Activated naive CD8-positive, alpha-beta T cell (primary cell): ENCODE measurements at regions not wholly inside any gene's neighbourhood (a gene's known extent, or its start where the extent isn't known, plus 50 kb on each side); places are given as distances from the start of the nearest gene placed in this dataset.
"Not testable (repeated sequence)": the region's sequence is repeated elsewhere in the genome, so short reads cannot be mapped to it uniquely, and the experiment has no call there.

ENCODE experiments used
- H3K27ac Mint-ChIP-seq: one replicate; pipeline ENCODE4 v1.8.0; 2021; ENCODE audit warnings: mixed read lengths
- H3K27me3 Mint-ChIP-seq: one replicate; pipeline ENCODE4 v1.8.0; 2021; ENCODE audit warnings: mixed read lengths
- H3K36me3 Mint-ChIP-seq: one replicate; pipeline ENCODE4 v1.8.0; 2021; ENCODE audit warnings: mixed read lengths
- H3K4me1 Mint-ChIP-seq: one replicate; pipeline ENCODE4 v1.8.0; 2021; ENCODE audit warnings: low read depth, mixed read lengths
- H3K4me3 Mint-ChIP-seq: one replicate; pipeline ENCODE4 v1.8.0; 2021; ENCODE audit warnings: mild to moderate bottlenecking, mixed read lengths
- H3K9me3 Mint-ChIP-seq: one replicate; pipeline ENCODE4 v1.8.0; 2021; ENCODE audit warnings: low read depth, mixed read lengths

DNA sequence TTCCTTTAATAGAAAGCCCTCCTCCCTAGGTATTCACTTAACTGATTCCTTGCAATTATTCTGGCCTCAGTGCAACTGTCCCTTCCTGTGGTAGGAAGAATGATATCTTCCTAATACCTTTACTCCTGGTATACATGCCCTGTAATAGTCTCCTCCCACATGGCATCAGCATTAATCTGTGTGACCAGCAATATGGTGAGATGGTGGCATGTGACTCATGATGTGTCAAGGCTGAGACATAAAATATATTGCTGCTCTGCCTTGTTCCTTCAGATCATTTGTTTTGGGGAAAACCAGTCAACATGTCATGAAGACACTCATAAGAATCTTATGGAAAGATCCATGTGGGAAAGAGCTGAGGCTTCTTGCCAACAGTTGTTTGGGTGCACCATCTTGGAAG is 149.1 kb upstream of the TRPM3 start:
- Mint-ChIP-seq H3K4me3 (no peak overlapping the region), H3K4me1 (no peaks in the 10 kb centered on the region), H3K36me3 (no peaks in the 10 kb centered on the region), H3K27ac (no peak overlapping the region), H3K27me3 (peaks cover 6% of the 10 kb centered on the region), H3K9me3 (no peaks in the 10 kb centered on the region)

DNA sequence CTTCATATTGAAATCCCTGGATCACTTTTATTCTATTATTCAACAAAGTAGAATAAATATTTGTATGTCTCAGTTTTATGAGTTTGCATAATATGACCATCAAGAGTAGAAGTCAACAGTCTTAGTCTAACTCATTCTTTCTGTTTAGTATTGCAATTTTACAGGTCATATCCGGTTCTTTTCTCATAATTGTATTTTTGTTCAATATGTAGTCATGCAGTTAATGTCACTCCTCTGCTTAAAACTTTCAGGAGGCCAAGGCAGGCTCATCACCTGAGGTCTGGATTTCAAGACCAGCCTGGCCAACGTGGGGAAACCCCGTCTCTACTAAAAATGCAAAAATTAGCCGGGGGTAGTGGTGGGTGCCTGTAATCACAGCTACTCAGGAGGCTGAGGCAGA is 148.4 kb upstream of the TRPM3 start:
- Mint-ChIP-seq H3K27ac (no peak overlapping the region), H3K36me3 (no peaks in the 10 kb centered on the region), H3K4me3 (no peak overlapping the region), H3K4me1 (no peaks in the 10 kb centered on the region), H3K27me3 (peaks cover 3% of the 10 kb centered on the region), H3K9me3 (no peaks in the 10 kb centered on the region)

DNA sequence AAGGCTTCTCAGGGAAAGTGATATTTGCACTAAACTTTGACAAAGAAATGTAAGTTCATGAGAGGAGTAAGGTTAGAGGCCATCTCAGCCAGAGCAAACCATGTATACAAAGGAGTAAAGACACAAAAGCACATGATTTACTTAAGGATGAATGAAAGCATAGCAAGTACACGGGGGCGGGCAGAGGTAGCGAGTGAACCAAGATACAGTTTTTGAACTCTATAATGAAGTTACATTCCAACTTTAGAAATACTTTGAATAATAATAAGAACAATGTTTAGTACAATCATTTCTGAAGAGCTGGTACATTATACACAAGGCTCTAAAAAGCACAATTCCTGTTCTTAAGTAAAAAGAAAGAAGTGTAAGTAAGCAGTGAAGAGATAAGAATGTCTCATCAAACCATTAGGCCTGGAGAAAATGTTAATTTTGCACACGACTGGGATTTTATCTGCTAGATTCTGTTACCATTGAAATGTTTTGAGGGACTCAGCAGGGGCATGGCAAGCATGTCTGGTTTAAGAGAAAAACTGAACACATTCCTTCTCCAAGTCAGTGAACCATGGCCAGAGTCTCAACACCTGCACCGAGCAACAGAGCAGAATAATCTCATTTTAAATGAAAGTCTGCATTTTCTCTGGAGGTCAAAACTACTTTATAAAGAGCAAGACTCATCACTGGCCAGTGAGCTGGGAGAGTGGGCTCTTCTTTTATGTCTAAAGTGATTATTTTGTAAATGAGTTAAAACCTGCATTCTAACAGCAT is 147.6 kb upstream of the TRPM3 start:
- no peaks in the 10 kb centered on the region for H3K9me3 Mint-ChIP-seq
- H3K27me3 Mint-ChIP-seq, result peaks cover 3% of the 10 kb centered on the region
- H3K4me3 Mint-ChIP-seq, result no peak overlapping the region
- no peaks in the 10 kb centered on the region for H3K36me3 Mint-ChIP-seq
- no peak overlapping the region for H3K27ac Mint-ChIP-seq
- H3K4me1 Mint-ChIP-seq, result no peaks in the 10 kb centered on the region

DNA sequence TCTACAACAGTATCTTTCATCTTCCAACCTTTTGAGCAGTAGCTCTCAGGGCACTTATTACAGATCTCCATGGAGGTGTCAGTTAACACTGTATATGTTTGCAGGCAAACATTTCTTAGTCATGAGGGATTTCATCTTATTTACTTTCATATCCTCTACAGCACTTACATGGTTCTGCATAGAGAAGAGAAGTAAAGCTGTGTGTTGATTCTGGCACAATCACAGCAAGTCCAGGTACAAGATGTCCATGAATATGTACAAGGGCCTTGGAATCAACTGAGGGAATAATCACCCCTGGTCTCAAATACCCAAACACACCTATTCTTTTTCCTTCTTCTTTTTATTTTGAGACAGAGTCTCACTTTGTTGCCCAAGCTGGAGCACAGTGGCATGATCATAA is 142.0 kb upstream of the TRPM3 start:
- no peaks in the 10 kb centered on the region for H3K4me1 Mint-ChIP-seq
- H3K36me3 Mint-ChIP-seq, result no peaks in the 10 kb centered on the region
- no peak overlapping the region for H3K27ac Mint-ChIP-seq
- no peaks in the 10 kb centered on the region for H3K9me3 Mint-ChIP-seq
- H3K4me3 Mint-ChIP-seq, result no peak overlapping the region
- peaks cover 3% of the 10 kb centered on the region for H3K27me3 Mint-ChIP-seq

DNA sequence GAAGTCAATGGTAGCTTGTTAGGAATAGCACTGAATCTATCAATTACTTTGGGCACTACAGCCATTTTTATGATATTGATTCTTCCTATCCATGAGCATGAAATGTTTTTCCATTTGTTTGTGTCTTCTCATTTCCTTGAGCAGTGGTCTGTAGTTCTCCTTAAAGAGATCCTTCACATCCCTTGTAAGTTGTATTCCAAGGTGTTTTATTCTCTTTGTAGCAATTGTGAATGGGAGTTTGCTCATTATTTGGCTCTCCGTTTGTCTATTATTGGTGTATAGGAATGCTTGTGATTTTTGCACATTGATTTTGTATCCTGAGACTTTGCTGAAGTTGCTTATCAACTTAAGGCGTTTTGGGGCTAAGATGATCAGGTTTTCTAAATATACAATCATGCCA is 139.0 kb upstream of the TRPM3 start:
- H3K27me3 Mint-ChIP-seq, H3K9me3 Mint-ChIP-seq, H3K4me3 Mint-ChIP-seq, H3K4me1 Mint-ChIP-seq, H3K27ac Mint-ChIP-seq, H3K36me3 Mint-ChIP-seq: not testable (repeated sequence)

DNA sequence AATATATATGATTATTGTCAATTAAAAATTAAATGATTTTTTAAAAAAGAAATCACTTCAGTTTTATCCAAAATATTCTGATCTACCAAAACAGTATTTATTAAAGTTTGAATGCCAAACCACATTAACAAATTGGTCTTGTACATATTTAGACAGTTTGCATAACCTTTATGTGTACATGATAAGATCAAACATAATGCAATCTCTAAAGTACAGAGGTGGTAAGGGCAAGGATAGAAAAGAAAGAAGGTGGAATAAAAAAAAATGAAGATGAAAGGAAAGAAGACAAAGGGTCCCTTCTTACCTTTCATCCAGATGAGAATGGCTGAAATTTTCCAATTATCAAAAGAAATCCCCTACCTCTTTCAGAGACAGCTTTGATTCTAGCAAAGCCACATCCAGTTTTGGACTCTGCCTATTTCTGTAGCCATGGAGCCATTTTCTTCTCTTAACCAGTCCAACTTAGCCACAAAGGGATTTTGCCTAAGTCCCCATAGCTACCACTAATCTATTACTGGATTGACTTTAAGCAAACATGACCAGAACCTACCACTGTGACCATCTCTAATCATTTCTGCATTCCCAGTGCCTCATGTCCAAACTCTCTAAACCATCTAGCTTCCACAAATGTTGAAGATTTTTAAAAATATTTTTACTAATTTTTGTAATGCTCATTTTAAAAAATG is 133.3 kb upstream of the TRPM3 start:
- H3K27ac Mint-ChIP-seq, result no peak overlapping the region
- no peaks in the 10 kb centered on the region for H3K36me3 Mint-ChIP-seq
- H3K9me3 Mint-ChIP-seq, result peaks cover 4% of the 10 kb centered on the region
- peaks cover 6% of the 10 kb centered on the region for H3K27me3 Mint-ChIP-seq
- H3K4me3 Mint-ChIP-seq, result no peak overlapping the region
- H3K4me1 Mint-ChIP-seq, result no peaks in the 10 kb centered on the region

DNA sequence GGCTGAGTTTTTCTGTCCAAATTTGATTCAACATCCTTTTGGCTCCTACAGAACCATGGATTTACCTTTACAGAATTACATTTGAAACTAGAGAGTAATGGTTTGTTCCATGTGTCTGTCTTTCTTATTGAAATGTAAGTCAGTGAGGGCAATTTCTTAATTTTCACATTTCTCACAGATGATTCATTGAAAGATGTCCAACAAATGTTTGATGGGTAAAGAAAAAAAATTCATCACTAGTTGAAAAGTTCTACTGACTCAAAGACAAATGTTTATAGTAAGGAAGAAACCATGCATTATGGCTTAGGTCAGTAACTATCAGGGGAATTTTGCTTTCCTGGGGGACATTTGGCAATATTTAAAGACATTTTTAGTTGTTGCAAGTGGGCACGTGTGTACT is 131.6 kb upstream of the TRPM3 start:
- H3K9me3 Mint-ChIP-seq, result peaks cover 4% of the 10 kb centered on the region
- H3K27ac Mint-ChIP-seq, result no peak overlapping the region
- peaks cover 6% of the 10 kb centered on the region for H3K27me3 Mint-ChIP-seq
- H3K36me3 Mint-ChIP-seq, result no peaks in the 10 kb centered on the region
- no peaks in the 10 kb centered on the region for H3K4me1 Mint-ChIP-seq
- no peak overlapping the region for H3K4me3 Mint-ChIP-seq

DNA sequence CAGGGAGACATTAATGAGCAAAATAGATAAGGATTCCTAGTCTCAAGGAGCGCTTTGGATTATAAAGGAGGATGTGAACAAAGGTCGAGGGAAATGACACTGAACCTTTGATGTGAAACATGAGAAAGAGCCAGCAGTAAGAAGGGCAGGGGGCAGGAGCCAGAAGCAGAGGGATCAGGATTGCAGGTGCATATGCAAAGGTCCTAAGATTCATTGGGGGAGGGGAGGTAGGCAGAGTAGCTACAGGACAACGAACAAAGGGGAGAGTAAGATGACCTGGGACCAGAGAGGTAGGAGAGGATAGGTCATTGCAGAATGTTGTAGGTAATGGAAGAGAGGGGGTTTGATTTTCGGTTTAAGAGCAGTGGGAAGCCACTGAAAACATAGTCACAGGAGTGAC is 129.2 kb upstream of the TRPM3 start:
- H3K36me3 Mint-ChIP-seq, result no peaks in the 10 kb centered on the region
- no peak overlapping the region for H3K27ac Mint-ChIP-seq
- H3K4me3 Mint-ChIP-seq, result no peak overlapping the region
- no peaks in the 10 kb centered on the region for H3K9me3 Mint-ChIP-seq
- H3K4me1 Mint-ChIP-seq, result no peaks in the 10 kb centered on the region
- peaks cover 8% of the 10 kb centered on the region for H3K27me3 Mint-ChIP-seq

DNA sequence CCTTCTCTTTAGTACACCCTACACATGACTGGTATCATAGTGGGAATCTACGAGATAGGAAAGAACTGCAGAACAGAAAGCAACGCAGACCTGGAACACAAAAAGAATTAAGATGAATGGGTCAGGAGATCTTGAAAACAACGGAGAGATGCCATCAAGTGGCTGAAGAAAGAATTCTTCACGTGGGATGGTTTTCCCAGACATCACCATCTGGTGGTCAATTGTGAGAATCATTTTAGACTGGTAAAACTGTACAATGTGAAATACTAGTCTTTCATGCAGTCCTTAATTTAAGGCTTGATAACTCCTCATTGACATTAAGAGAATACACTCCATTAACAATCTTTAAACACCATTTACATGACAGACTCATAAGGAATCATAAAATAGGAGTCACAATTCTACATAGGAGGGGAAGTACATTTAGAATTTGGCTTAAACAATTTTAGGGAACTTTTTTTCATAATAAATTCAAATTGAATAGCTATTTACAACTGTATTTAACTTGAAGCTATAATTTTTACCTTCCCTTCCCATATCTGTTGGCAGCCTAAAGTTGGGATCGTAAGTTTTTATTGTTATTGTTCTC is 128.4 kb upstream of the TRPM3 start:
- no peaks in the 10 kb centered on the region for H3K4me1 Mint-ChIP-seq
- no peak overlapping the region for H3K27ac Mint-ChIP-seq
- H3K36me3 Mint-ChIP-seq, result no peaks in the 10 kb centered on the region
- no peaks in the 10 kb centered on the region for H3K9me3 Mint-ChIP-seq
- no peak overlapping the region for H3K4me3 Mint-ChIP-seq
- peaks cover 8% of the 10 kb centered on the region for H3K27me3 Mint-ChIP-seq

DNA sequence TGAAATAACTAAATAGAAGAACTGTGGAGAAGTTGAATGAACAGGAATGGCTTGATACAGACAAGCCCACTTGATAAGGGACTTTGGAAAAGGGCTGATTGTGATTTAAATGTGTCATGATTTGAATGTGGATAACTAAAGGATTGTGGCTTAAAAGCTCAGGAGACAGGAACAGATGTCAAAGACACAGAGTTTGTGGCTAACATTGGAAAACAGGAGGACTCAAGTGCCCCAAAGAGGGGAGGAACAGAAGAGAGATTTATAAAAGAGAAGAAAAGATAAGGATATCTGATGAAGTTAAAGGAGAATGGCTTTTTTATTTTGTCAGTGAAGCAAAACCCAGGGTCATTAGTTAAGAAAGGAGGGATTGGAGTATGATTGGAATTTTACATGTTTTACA is 124.2 kb upstream of the TRPM3 start:
- peaks cover 3% of the 10 kb centered on the region for H3K27me3 Mint-ChIP-seq
- H3K9me3 Mint-ChIP-seq, result no peaks in the 10 kb centered on the region
- no peaks in the 10 kb centered on the region for H3K36me3 Mint-ChIP-seq
- H3K4me3 Mint-ChIP-seq, result no peak overlapping the region
- no peaks in the 10 kb centered on the region for H3K4me1 Mint-ChIP-seq
- no peak overlapping the region for H3K27ac Mint-ChIP-seq

DNA sequence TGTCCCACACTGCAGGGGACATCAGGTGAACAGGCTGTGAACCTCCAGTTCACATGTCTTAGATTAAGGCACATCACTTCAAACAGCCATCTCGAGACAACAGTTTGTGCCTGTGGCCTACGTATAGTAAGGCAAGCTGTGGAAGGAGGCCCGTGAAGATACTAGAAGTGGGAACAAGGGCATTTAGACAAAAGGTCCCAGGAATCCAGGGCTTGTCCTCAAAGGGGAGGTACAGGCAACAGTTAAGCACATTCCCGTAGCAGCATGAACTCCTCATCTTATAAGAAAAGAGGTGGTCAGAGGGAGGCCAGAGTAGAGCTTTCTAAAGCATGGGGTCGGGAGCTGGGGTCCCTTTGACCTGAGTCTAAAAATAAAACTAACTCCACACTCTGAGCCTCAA is 122.5 kb upstream of the TRPM3 start:
- Mint-ChIP-seq H3K36me3 (no peaks in the 10 kb centered on the region), H3K9me3 (no peaks in the 10 kb centered on the region), H3K27me3 (peaks cover 3% of the 10 kb centered on the region), H3K4me3 (no peak overlapping the region), H3K4me1 (no peaks in the 10 kb centered on the region), H3K27ac (no peak overlapping the region)

DNA sequence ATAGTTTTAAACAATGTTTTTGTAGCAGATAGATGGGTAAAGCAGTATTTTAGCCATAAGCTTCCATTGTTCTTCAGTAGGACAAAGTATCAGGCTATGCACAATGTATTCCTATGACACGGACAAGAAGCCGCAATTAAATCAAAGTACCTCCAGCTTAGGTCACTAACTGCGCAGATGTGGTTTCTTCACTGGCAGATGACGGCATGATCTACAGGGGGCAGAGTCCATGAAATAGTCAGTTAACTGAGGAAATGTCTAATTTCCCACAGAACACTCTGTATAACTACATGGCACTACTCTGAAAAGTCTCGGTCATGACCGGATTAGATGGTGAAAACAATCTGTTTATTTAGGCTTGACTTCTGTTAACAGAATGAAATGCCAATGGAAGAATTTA is 120.7 kb upstream of the TRPM3 start:
- no peaks in the 10 kb centered on the region for H3K4me1 Mint-ChIP-seq
- H3K27ac Mint-ChIP-seq, result no peak overlapping the region
- H3K4me3 Mint-ChIP-seq, result no peak overlapping the region
- H3K27me3 Mint-ChIP-seq, result peaks cover 3% of the 10 kb centered on the region
- H3K36me3 Mint-ChIP-seq, result no peaks in the 10 kb centered on the region
- no peaks in the 10 kb centered on the region for H3K9me3 Mint-ChIP-seq

DNA sequence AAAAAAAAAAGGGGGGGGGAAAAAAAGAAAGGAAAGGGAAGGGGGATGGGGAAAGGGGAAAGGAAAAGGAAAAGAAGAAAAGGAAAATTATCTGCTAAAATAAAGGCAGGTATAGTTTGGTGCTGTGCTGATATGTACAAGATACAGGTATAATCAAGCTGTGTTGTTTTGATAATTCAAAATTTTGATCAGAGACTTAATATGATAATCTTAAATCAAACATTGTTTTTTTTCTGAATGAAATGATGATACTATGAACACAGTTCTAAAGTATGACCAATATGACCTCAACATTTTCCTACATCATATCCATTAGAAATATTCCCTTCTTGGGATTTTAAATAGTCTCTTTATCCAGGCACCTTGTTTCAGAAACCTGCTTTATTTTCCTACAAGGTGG is 115.6 kb upstream of the TRPM3 start:
- Mint-ChIP-seq H3K36me3 (no peaks in the 10 kb centered on the region), H3K27me3 (peaks cover 2% of the 10 kb centered on the region), H3K9me3 (no peaks in the 10 kb centered on the region), H3K4me3 (no peak overlapping the region), H3K4me1 (no peaks in the 10 kb centered on the region), H3K27ac (no peak overlapping the region)

DNA sequence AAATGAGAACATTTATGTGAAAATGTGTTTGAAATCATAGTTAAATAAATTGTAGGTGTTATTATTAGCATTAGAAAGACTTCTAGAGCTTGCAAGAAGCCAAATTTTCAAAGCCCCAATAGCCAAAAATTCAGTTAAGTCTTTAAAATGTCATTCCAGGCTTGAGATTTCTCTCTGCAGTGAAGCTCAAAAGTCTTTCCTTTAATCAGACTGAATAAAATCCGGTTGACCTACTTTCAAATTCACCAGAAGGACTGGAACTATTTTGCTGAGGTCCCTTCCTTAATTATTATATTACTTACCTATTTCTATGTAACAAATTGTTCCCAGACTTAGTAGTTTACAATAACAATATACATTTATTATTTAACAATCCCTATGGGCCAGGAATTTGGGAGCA is 112.2 kb upstream of the TRPM3 start:
- Mint-ChIP-seq H3K36me3 (no peaks in the 10 kb centered on the region), H3K27me3 (peaks cover 2% of the 10 kb centered on the region), H3K27ac (no peak overlapping the region), H3K9me3 (no peaks in the 10 kb centered on the region), H3K4me1 (no peaks in the 10 kb centered on the region), H3K4me3 (no peak overlapping the region)

DNA sequence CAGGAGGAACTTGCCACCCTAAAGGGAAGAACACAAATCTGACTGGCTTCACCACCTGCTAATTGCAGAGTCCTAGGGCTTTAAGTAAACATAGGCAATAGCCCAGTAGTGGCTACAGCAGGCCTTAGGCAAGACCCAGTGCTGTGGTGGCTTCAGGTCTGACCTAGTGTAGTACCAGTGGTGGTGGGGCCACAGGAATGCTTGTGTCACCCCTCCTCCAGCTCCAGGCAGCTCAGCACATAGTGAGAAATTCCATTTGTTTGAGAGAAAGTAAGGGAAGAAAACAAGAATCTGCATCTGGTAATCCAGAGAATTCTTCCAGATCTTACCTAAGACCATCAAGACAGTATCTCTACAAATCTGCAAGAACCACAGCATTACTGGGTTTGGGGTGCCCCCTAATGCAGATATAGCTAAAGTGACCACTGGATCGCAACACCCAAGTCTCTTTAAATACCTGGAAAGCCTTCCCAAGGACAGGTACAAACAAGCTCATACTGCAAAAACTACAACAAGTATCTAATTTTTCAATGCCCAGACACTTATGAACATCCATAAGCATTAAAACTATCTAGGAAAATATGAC is 102.6 kb upstream of the TRPM3 start:
- no peaks in the 10 kb centered on the region for H3K36me3 Mint-ChIP-seq
- H3K27ac Mint-ChIP-seq, result no peak overlapping the region
- H3K27me3 Mint-ChIP-seq, result peaks cover 4% of the 10 kb centered on the region
- no peak overlapping the region for H3K4me3 Mint-ChIP-seq
- H3K9me3 Mint-ChIP-seq, result peaks cover 5% of the 10 kb centered on the region
- H3K4me1 Mint-ChIP-seq, result no peaks in the 10 kb centered on the region
